Keratinocyte (primary cell): ENCODE measurements at regions not wholly inside any gene's neighbourhood (a gene's known extent, or its start where the extent isn't known, plus 50 kb on each side); places are given as distances from the start of the nearest gene placed in this dataset.

Experiments used
- DNase-seq: peaks from one replicate; pipeline ENCODE4 v3.0.0-alpha.2; 2011; ENCODE audit warnings: low read depth, missing footprints, low spot score
- FAIRE-seq: peaks from 2 replicates; lab custom pipeline; 2011; peaks lifted over from hg19 to GRCh38; lab: Jason Lieb, UNC
- H2AFZ ChIP-seq: 2 replicates; pipeline ENCODE4 v1.6.0; 2012; ENCODE audit warnings: low read length, control low read depth, inconsistent platforms; ENCODE audit not compliant: control insufficient read depth
- H3K27ac ChIP-seq: 2 replicates; pipeline ENCODE4 v1.5.1; 2011; ENCODE audit warnings: low read length; ENCODE audit not compliant: control insufficient read depth, insufficient read depth
- H3K27me3 ChIP-seq: 3 replicates; pipeline ENCODE4 v1.6.0; 2011; ENCODE audit warnings: low read length; ENCODE audit not compliant: control insufficient read depth, insufficient read depth; ENCODE audit errors: extremely low read depth
- H3K36me3 ChIP-seq, 2 experiments: 2 replicates in 1 of 2; 3 replicates in 1 of 2; pipeline ENCODE4 v1.5.1; 2011; ENCODE audit warnings: low read length in 2 of 2, mild to moderate bottlenecking in 1 of 2; ENCODE audit not compliant: control insufficient read depth in 2 of 2, insufficient read depth in 2 of 2; ENCODE audit errors: extremely low read depth in 1 of 2
- H3K4me1 ChIP-seq: 3 replicates; pipeline ENCODE4 v1.5.1; 2011; ENCODE audit warnings: low read length; ENCODE audit not compliant: control insufficient read depth, insufficient read depth; ENCODE audit errors: extremely low read depth
- H3K4me2 ChIP-seq: 3 replicates; pipeline ENCODE4 v1.6.0; 2011; ENCODE audit warnings: low read depth, low read length; ENCODE audit not compliant: control insufficient read depth, insufficient read depth; ENCODE audit errors: extremely low read depth
- H3K4me3 ChIP-seq, 3 experiments: fragments of 200-600 bp in 1 of 3; sonication (generic) in 1 of 3; 2 replicates in 2 of 3; 3 replicates in 1 of 3; pipeline ENCODE4 v1.5.1; 2011 to 2016; ENCODE audit warnings: low read length in 3 of 3, mild to moderate bottlenecking in 3 of 3, control low read depth in 2 of 3, inconsistent platforms in 1 of 3, low read depth in 1 of 3, mixed read lengths in 1 of 3, mixed run types in 1 of 3, moderate library complexity in 1 of 3; ENCODE audit not compliant: control insufficient read depth in 2 of 3, insufficient read depth in 2 of 3; ENCODE audit errors: extremely low read depth in 1 of 3
- H3K79me2 ChIP-seq: 2 replicates; pipeline ENCODE4 v1.6.0; 2012; ENCODE audit warnings: low read length; ENCODE audit not compliant: control insufficient read depth, insufficient read depth
- H3K9ac ChIP-seq: 3 replicates; pipeline ENCODE4 v1.6.0; 2011; ENCODE audit warnings: low read length; ENCODE audit not compliant: control insufficient read depth, insufficient read depth; ENCODE audit errors: extremely low read depth
- H3K9me1 ChIP-seq: 3 replicates; pipeline ENCODE4 v1.6.0; 2011; ENCODE audit warnings: low read length; ENCODE audit not compliant: control insufficient read depth, insufficient read depth; ENCODE audit errors: extremely low read depth
- H3K9me3 ChIP-seq: 2 replicates; pipeline ENCODE4 v1.5.1; 2012; ENCODE audit warnings: low read depth, low read length; ENCODE audit not compliant: control insufficient read depth
- H4K20me1 ChIP-seq: 3 replicates; pipeline ENCODE4 v1.6.0; 2011; ENCODE audit warnings: low read length; ENCODE audit not compliant: control insufficient read depth, insufficient read depth; ENCODE audit errors: extremely low read depth
- CTCF ChIP-seq, 3 experiments: IDR thresholded peaks in 1 of 3; conservative IDR thresholded peaks in 1 of 3; optimal IDR thresholded peaks in 1 of 3; 2 replicates in 2 of 3; 3 replicates in 1 of 3; pipeline versions ENCODE3 to v1.5.1; 2011; ENCODE audit warnings: low read length in 3 of 3, mild to moderate bottlenecking in 3 of 3, moderate library complexity in 2 of 3, control low read depth in 1 of 3, inconsistent platforms in 1 of 3; ENCODE audit not compliant: insufficient read depth in 2 of 3; ENCODE audit errors: extremely low read depth in 1 of 3
- EZH2 ChIP-seq: IDR thresholded peaks from one replicate; pipeline ENCODE4 v1.6.1; 2012; ENCODE audit warnings: inconsistent platforms, mild to moderate bottlenecking, low read length, moderate library complexity
- dilution Hi-C: fragments of 300-500 bp; cut with MboI; formaldehyde crosslinking; loops from one replicate; pipeline ENCODE4 v1.7.0; 2020; ENCODE audit warnings: low sequenced_read_pairs; ENCODE audit not compliant: extremely low pct_ligation_motif_present
- small RNA-seq, 3 experiments: library from RNA; depleted of rRNA; stranded (forward); fragments of <200 nt; gene quantifications; one replicate each; pipeline ENCODE3, GENCODE V24; 2012; ENCODE audit warnings: low read depth in 3 of 3, low replicate concordance in 1 of 3; ENCODE audit not compliant: insufficient read length in 3 of 3

GRCh38 chr6:26312501-26313397, 52.2 kb upstream of the BTN3A2 start:
- dilution Hi-C loops = no loop called here

More at GRCh38 chr6:26312501-26313397, 52.2 kb upstream of the BTN3A2 start:
- H3K4me1 ChIP-seq = peaks cover 25% of the 10 kb centered on the region
- peak overlapping the region; percentile 55 for H3K9ac ChIP-seq
- no peaks in the 10 kb centered on the region for H3K27me3 ChIP-seq
- no peaks in the 10 kb centered on the region for H3K36me3 ChIP-seq
- H3K9me1 ChIP-seq = no peaks in the 10 kb centered on the region
- TF ChIP-seq EZH2 (no peak), CTCF (optimal IDR thresholded peaks at IDR 0.05 in 1 of 3, IDR thresholded peaks at IDR 0.05 in 1 of 3, conservative IDR thresholded peaks at IDR 0.05 in 1 of 3; ENCODE audit: extremely low read depth in 1 of 3, insufficient read depth in 2 of 3, low read length in 3 of 3) (no peak)
- peak overlapping the region; percentile 46 to 91 (median 80) for H3K4me3 ChIP-seq
- H2AFZ ChIP-seq = peak overlapping the region; percentile 78
- no peaks in the 10 kb centered on the region for H4K20me1 ChIP-seq
- no peaks in the 10 kb centered on the region for H3K79me2 ChIP-seq
- peak overlapping the region; percentile 84 for H3K4me2 ChIP-seq
- peak overlapping the region; percentile 76 for H3K27ac ChIP-seq
- peak; percentile 17 for FAIRE-seq
- peak; percentile 99 for DNase-seq
- no peaks in the 10 kb centered on the region for H3K9me3 ChIP-seq

Small RNA genes lying in the stretch of these regions (small RNA-seq; reads per million reads assigned to genes)
- gene AL031777.2 (0 reads per million in 3 experiments), gene HIST1H2AD (0 reads per million in 3 experiments), gene HIST1H2APS3 (0 reads per million in 3 experiments), gene HIST1H4G (0 reads per million in 3 experiments), gene LARP1P1 (0 reads per million in 3 experiments)
